Muscle layer of colon (tissue), 2 donors: ENCODE measurements at regions not wholly inside any gene's neighbourhood (a gene's known extent, or its start where the extent isn't known, plus 50 kb on each side); places are given as distances from the start of the nearest gene placed in this dataset.

Source experiments
- H3K27ac ChIP-seq: one replicate; pipeline ENCODE4 v1.7.0; 2013; ENCODE audit warnings: low read depth, mild to moderate bottlenecking, low read length, moderate library complexity
- H3K27me3 ChIP-seq, 2 donors: one replicate each; pipeline ENCODE4 v1.7.0; 2013; ENCODE audit warnings: low read length in 2 of 2, mild to moderate bottlenecking in 2 of 2; ENCODE audit not compliant: insufficient read depth in 2 of 2, control insufficient read depth in 1 of 2
- H3K36me3 ChIP-seq: one replicate; pipeline ENCODE4 v1.7.0; 2013; ENCODE audit warnings: mild to moderate bottlenecking, low read length; ENCODE audit not compliant: insufficient read depth
- H3K4me1 ChIP-seq: one replicate; pipeline ENCODE4 v1.7.0; 2013; ENCODE audit warnings: mild to moderate bottlenecking, low read length; ENCODE audit not compliant: insufficient read depth
- H3K4me3 ChIP-seq, 2 donors: one replicate each; pipeline ENCODE4 v1.7.0; 2013; ENCODE audit warnings: low read length in 2 of 2, low read depth in 1 of 2, mild to moderate bottlenecking in 1 of 2, moderate library complexity in 1 of 2
- H3K9ac ChIP-seq: one replicate; pipeline ENCODE4 v1.7.0; 2013; ENCODE audit warnings: low read length
- H3K9me3 ChIP-seq: one replicate; pipeline ENCODE4 v1.7.0; 2013; ENCODE audit warnings: mild to moderate bottlenecking, low read length
- donor health status: abdominal sarcoma.
- donor health status: Adenocarcinoma of cecum.

DNA sequence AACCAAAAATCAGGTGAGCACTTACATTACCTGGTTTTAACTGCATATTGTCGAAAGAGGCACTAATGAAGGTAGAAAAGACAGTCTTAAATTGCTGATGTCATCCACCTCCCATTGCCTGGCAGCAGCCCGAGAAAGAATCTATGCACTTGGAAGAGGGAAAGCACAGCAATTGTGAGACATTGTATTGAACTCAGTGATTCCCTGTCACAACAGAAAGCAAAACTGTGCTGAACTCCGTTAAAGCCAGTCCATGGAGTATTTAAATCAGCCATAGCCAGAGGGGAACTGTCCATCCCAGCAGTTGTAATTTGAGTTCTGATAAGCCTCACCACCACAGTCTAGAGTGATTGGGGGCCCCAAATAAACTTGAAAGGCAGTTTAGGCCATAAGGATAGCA lies 466.6 kb upstream of the PCDH9 start:
- Histone ChIP-seq H3K9me3 (no peaks in the 10 kb centered on the region), H3K9ac (no peak overlapping the region), H3K27me3 (no peaks in the 10 kb centered on the region), H3K4me1 (no peaks in the 10 kb centered on the region), H3K27ac (no peak overlapping the region), H3K36me3 (no peaks in the 10 kb centered on the region), H3K4me3 (no peak overlapping the region)

DNA sequence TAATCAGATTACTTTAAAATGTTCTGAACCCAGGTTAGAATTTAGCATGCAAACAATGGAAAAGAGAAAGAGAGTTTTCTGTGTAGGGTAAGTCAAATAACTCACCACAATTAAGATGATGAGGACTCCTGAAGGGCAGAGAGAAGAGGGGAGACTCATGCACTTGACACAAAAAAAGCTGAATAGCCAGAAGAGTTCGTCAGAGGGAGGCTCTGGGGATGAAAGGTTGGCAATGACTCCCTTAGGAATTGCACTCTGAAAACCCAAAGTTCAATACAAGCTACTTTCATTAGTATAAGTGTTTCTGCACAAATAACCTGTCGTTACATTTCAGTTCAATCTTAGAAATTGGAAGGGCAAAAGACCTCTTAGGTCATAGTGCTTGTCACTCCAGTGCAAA lies 434.4 kb upstream of the PCDH9 start:
- Histone ChIP-seq H3K36me3 (no peaks in the 10 kb centered on the region), H3K9ac (no peak overlapping the region), H3K4me3 (no peak overlapping the region), H3K4me1 (no peaks in the 10 kb centered on the region), H3K27ac (no peak overlapping the region), H3K27me3 (no peaks in the 10 kb centered on the region), H3K9me3 (no peaks in the 10 kb centered on the region)

DNA sequence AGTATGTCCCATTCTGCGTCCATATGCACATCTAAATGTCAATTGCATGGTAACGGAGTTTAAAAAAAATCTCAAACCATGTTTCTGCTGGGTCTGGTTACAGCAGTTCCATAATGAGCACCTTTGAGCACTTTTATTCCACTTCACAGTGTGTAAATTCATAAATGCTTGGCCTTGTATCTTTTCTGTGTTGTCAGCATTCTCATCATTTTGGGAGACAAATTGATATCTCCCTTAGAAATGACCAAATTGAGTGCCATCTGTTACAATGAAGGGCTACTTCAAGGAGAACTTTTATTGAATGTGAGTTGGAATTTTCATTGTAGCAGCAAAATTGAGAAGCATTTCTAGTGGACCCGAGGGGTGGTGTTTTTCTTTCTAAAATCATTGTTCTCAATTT lies 432.9 kb upstream of the PCDH9 start:
- no peaks in the 10 kb centered on the region for H3K4me1 ChIP-seq
- no peak overlapping the region for H3K4me3 ChIP-seq
- no peaks in the 10 kb centered on the region for H3K9me3 ChIP-seq
- H3K36me3 ChIP-seq = no peaks in the 10 kb centered on the region
- no peak overlapping the region for H3K27ac ChIP-seq
- no peaks in the 10 kb centered on the region for H3K27me3 ChIP-seq
- no peak overlapping the region for H3K9ac ChIP-seq

GRCh38 chr13:67652887-67653286 lies 422.8 kb upstream of the PCDH9 start:
- H3K36me3 ChIP-seq = no peaks in the 10 kb centered on the region
- H3K4me1 ChIP-seq = no peaks in the 10 kb centered on the region
- no peaks in the 10 kb centered on the region for H3K9me3 ChIP-seq
- no peaks in the 10 kb centered on the region for H3K27me3 ChIP-seq
- H3K4me3 ChIP-seq = no peak overlapping the region
- no peak overlapping the region for H3K9ac ChIP-seq
- H3K27ac ChIP-seq = no peak overlapping the region

DNA sequence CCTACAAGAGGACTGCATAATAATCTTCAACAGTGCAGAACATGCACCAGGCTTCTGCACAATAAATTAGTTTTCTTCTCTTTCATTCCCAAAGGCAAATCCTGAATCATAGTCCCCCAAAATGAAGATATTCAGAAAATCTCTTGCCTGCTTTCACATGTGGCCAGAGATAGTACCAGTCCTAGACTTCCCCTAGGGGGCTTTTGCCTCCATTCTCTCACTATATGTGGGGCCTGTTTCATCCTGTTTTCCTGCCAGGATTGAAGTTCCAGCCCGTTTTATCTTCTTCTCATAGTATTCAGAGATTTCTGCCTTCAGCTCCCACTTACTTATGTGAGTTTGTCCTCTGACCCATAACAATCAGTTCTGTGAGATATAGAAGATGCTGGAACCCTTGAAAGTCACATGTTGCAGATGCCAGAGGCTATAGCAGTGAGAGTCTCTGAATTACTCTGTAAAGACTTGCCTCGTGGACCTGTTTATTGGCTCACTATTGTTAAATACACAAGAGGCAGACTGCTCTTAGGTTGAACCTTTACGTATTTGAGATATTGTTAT lies 421.9 kb upstream of the PCDH9 start:
- Histone ChIP-seq H3K36me3 (no peaks in the 10 kb centered on the region), H3K27ac (no peak overlapping the region), H3K4me3 (no peak overlapping the region), H3K9me3 (no peaks in the 10 kb centered on the region), H3K9ac (no peak overlapping the region), H3K27me3 (no peaks in the 10 kb centered on the region), H3K4me1 (no peaks in the 10 kb centered on the region)

- H3K9ac ChIP-seq = no peak overlapping the region
- no peak overlapping the region for H3K27ac ChIP-seq
- H3K4me1 ChIP-seq = no peaks in the 10 kb centered on the region
- no peaks in the 10 kb centered on the region for H3K9me3 ChIP-seq
- no peak overlapping the region for H3K4me3 ChIP-seq
- H3K36me3 ChIP-seq = no peaks in the 10 kb centered on the region
- no peaks in the 10 kb centered on the region for H3K27me3 ChIP-seq
Measured at GRCh38 chr13:67650471-67650870, 420.3 kb upstream of the PCDH9 start.

DNA sequence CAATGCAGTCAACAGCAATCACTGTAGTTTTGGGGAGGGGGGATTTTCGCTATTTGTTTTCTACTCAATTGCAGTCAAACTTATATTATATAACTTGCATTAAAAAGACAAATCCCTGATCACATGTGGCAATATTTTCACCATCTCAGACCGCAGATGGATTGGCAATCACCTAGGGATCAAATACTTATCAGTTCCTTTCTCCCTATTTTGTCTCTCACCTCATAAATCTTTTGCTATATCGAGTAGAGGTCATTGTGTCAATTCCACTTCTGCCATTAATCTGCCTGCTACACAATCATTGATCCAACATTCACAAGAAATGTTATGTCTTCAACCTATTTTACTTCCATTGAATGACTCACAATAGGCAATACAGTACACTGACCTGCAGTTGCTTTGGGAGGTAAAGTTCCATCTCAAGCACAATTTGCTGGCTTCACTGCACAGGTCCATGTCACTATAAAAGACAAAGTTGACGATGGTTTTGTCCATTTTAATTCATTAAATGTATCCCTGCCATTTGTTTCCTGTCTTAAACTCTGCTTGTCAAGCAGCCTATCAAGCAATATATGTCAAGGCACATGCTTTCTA lies 415.8 kb upstream of the PCDH9 start:
- Histone ChIP-seq H3K9ac (no peak overlapping the region), H3K4me1 (no peaks in the 10 kb centered on the region), H3K4me3 (no peak overlapping the region), H3K9me3 (no peaks in the 10 kb centered on the region), H3K27me3 (no peaks in the 10 kb centered on the region), H3K36me3 (no peaks in the 10 kb centered on the region), H3K27ac (no peak overlapping the region)

- Histone ChIP-seq H3K36me3 (no peaks in the 10 kb centered on the region), H3K4me3 (no peak overlapping the region)
Measured at GRCh38 chr13:67643516-67644055, 413.4 kb upstream of the PCDH9 start.

GRCh38 chr13:67642657-67643056 lies 412.5 kb upstream of the PCDH9 start:
- Histone ChIP-seq H3K27me3 (no peaks in the 10 kb centered on the region), H3K9ac (no peak overlapping the region), H3K27ac (no peak overlapping the region), H3K4me1 (no peaks in the 10 kb centered on the region), H3K4me3 (no peak overlapping the region), H3K36me3 (no peaks in the 10 kb centered on the region), H3K9me3 (no peaks in the 10 kb centered on the region)

More at GRCh38 chr13:67643516-67644055, 413.4 kb upstream of the PCDH9 start:
- H3K9me3 ChIP-seq = no peaks in the 10 kb centered on the region
- H3K27me3 ChIP-seq = no peaks in the 10 kb centered on the region
- H3K4me1 ChIP-seq = no peaks in the 10 kb centered on the region
- no peak overlapping the region for H3K9ac ChIP-seq
- H3K27ac ChIP-seq = no peak overlapping the region

- Histone ChIP-seq H3K36me3 (no peaks in the 10 kb centered on the region), H3K4me1 (no peaks in the 10 kb centered on the region), H3K4me3 (no peak overlapping the region), H3K9ac (no peak overlapping the region), H3K27ac (no peak overlapping the region), H3K27me3 (no peaks in the 10 kb centered on the region), H3K9me3 (no peaks in the 10 kb centered on the region)
Measured at GRCh38 chr13:67635754-67636153, 405.6 kb upstream of the PCDH9 start.

- Histone ChIP-seq H3K9me3 (no peaks in the 10 kb centered on the region), H3K4me3 (no peak overlapping the region), H3K27ac (no peak overlapping the region)
Measured at GRCh38 chr13:67632590-67632989, 402.5 kb upstream of the PCDH9 start.

DNA sequence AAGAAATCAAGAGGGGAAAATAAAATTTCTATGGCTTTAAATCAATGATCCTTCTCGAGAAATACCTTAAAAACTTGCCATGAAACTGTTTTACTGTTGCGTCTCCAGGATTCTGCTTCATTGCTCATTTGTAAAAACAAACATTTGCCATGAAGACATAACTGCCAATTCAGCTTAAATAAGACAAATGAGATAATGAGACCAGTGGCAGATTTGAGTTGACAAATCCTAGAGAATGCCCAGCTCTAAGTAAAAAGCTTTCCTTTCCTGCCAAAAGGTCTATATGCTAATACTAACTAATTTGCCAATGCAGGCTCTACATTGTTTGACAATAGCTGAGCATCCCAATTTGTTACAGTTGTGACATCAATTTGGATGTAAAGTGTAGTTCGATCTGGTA lies 400.5 kb upstream of the PCDH9 start:
- no peaks in the 10 kb centered on the region for H3K4me1 ChIP-seq
- no peaks in the 10 kb centered on the region for H3K36me3 ChIP-seq
- no peaks in the 10 kb centered on the region for H3K9me3 ChIP-seq
- no peak overlapping the region for H3K27ac ChIP-seq
- H3K4me3 ChIP-seq = no peak overlapping the region
- no peaks in the 10 kb centered on the region for H3K27me3 ChIP-seq
- no peak overlapping the region for H3K9ac ChIP-seq

More at GRCh38 chr13:67632590-67632989, 402.5 kb upstream of the PCDH9 start:
- Histone ChIP-seq H3K4me1 (no peaks in the 10 kb centered on the region), H3K36me3 (no peaks in the 10 kb centered on the region), H3K9ac (no peak overlapping the region), H3K27me3 (no peaks in the 10 kb centered on the region)
